GM12878 (cell line): ENCODE measurements at regions not wholly inside any gene's neighbourhood (a gene's known extent, or its start where the extent isn't known, plus 50 kb on each side); places are given as distances from the start of the nearest gene placed in this dataset.

Source experiments
- ATAC-seq: fragments of 200-7000 bp; cut with Tn5 transposase; 3 replicates; pipeline ENCODE4 v1.9.1; 2020; ENCODE audit warnings: mild to moderate bottlenecking, moderate library complexity
- BruUV-seq: library from RNA; stranded (reverse); fragments of 400-500 nt; replicated peaks from 2 replicates; lab custom pipeline; 2021; lab: Mats Ljungman, UMichigan
- CTCF ChIA-PET: fragments of 300-600 bp; sonication (Branson Sonifier 250); formaldehyde crosslinking; extraction: SDS; loops from one replicate; lab custom pipeline; 2021; ENCODE audit warnings: inconsistent platforms; lab: Yijun Ruan, JAX
- POLR2A ChIA-PET: fragments of 350-600 bp; formaldehyde crosslinking; extraction: SDS; loops from one replicate; lab custom pipeline; 2021; ENCODE audit warnings: inconsistent platforms; lab: Charles Lee
- RAD21 ChIA-PET: fragments of 300-600 bp; sonication (Branson Sonifier 250); formaldehyde crosslinking; loops from one replicate; lab custom pipeline; 2023; ENCODE audit warnings: antibody characterized with exemption; ENCODE audit not compliant: unreplicated experiment; lab: Charles Lee
- SMC1A ChIA-PET: fragments of 300-600 bp; sonication (Branson Sonifier 250); formaldehyde crosslinking; loops from one replicate; lab custom pipeline; 2023; ENCODE audit not compliant: unreplicated experiment, uncharacterized antibody; lab: Charles Lee
- DNase-seq: peaks from one replicate; pipeline ENCODE4 v3.0.0-alpha.2; 2011; ENCODE audit warnings: low read depth, low spot score
- FAIRE-seq: peaks from 3 replicates; lab custom pipeline; 2011; peaks lifted over from hg19 to GRCh38; lab: Jason Lieb, UNC
- H2AFZ ChIP-seq: 2 replicates; pipeline ENCODE4 v1.6.0; 2011; ENCODE audit warnings: low read depth, low read length, control low read depth; ENCODE audit not compliant: control insufficient read depth
- H3K27ac ChIP-seq: 2 replicates; pipeline ENCODE4 v1.5.1; 2011; ENCODE audit warnings: control low read depth; ENCODE audit not compliant: control insufficient read depth, insufficient read depth
- H3K27me3 ChIP-seq, 2 experiments: replicated peaks in 1 of 2; 2 replicates each; pipeline versions ENCODE4 v1.6.0 to v1.6.1; 2011; ENCODE audit warnings: low read length in 1 of 2; ENCODE audit not compliant: control insufficient read depth in 2 of 2, insufficient read depth in 2 of 2
- H3K36me3 ChIP-seq, 2 experiments: 2 replicates each; pipeline ENCODE4 v1.5.1; 2011; ENCODE audit warnings: low read length in 1 of 2; ENCODE audit not compliant: control insufficient read depth in 2 of 2, insufficient read depth in 2 of 2
- H3K4me1 ChIP-seq: 2 replicates; pipeline ENCODE4 v1.6.1; 2011; ENCODE audit warnings: mild to moderate bottlenecking, low read length, moderate library complexity, mixed read lengths; ENCODE audit not compliant: control insufficient read depth, insufficient read depth
- H3K4me2 ChIP-seq: 2 replicates; pipeline ENCODE4 v1.6.0; 2011; ENCODE audit warnings: control low read depth; ENCODE audit not compliant: control insufficient read depth, insufficient read depth
- H3K4me3 ChIP-seq: fragments of 200-600 bp; sonication (generic); 2 replicates; pipeline ENCODE4 v1.5.1; 2016
- H3K79me2 ChIP-seq: 2 replicates; pipeline ENCODE4 v1.6.0; 2011; ENCODE audit warnings: low read length; ENCODE audit not compliant: control insufficient read depth, insufficient read depth
- H3K9ac ChIP-seq: 2 replicates; pipeline ENCODE4 v1.8.0; 2011; ENCODE audit warnings: low read length, control low read depth, mixed read lengths; ENCODE audit not compliant: control insufficient read depth, insufficient read depth
- H3K9me3 ChIP-seq: replicated peaks from 3 replicates; pipeline ENCODE4 v1.5.1; 2011; ENCODE audit warnings: mild to moderate bottlenecking, low read length; ENCODE audit not compliant: control insufficient read depth, insufficient read depth
- H4K20me1 ChIP-seq: 2 replicates; pipeline ENCODE4 v1.6.0; 2011; ENCODE audit not compliant: control insufficient read depth, insufficient read depth
- CHD1 ChIP-seq: IDR thresholded peaks from 2 replicates; pipeline ENCODE4 v1.6.1; 2012; ENCODE audit warnings: low read depth, low read length, improper control_type of control experiment
- EZH2 ChIP-seq: IDR thresholded peaks from 2 replicates; pipeline ENCODE4 v1.6.1; 2012; ENCODE audit warnings: low read depth, mild to moderate bottlenecking, control low read depth, inconsistent platforms, low read length, borderline replicate concordance; ENCODE audit not compliant: control insufficient read depth
- HCFC1 ChIP-seq: fragments of 150-350 bp; IDR thresholded peaks from 2 replicates; pipeline ENCODE4 v1.6.1; 2014; ENCODE audit warnings: low read length
- HDGF ChIP-seq: fragments of 450-650 bp; IDR thresholded peaks from 2 replicates; pipeline ENCODE4 v1.6.1; 2016; ENCODE audit warnings: antibody characterized with exemption
- IRF3 ChIP-seq: fragments of 450-650 bp; IDR thresholded peaks from 2 replicates; pipeline ENCODE4 v1.6.1; 2014; ENCODE audit warnings: mild to moderate bottlenecking
- KAT2A ChIP-seq: conservative IDR thresholded peaks from 2 replicates; pipeline ENCODE4 v1.6.1; 2011; ENCODE audit warnings: low read depth, low read length; ENCODE audit not compliant: control insufficient read depth
- MYB ChIP-seq: fragments of 150-350 bp; IDR thresholded peaks from 2 replicates; pipeline ENCODE4 v1.6.1; 2014; ENCODE audit warnings: mild to moderate bottlenecking, low read depth, low read length, borderline replicate concordance
- PAX8 ChIP-seq: fragments of 450-650 bp; IDR thresholded peaks from 2 replicates; pipeline ENCODE4 v1.6.1; 2017; ENCODE audit warnings: mild to moderate bottlenecking, moderate library complexity
- RELB ChIP-seq: fragments of 450-650 bp; IDR thresholded peaks from 2 replicates; pipeline ENCODE4 v1.6.1; 2017; ENCODE audit warnings: low read depth, mild to moderate bottlenecking, moderate library complexity
- RFX5 ChIP-seq: IDR thresholded peaks from 2 replicates; pipeline ENCODE4 v1.6.1; 2011; ENCODE audit warnings: low read depth, low read length, improper control_type of control experiment
- SIN3A ChIP-seq: IDR thresholded peaks from 2 replicates; pipeline ENCODE4 v1.6.1; 2012; ENCODE audit warnings: low read depth, low read length, improper control_type of control experiment
- TBL1XR1 ChIP-seq: IDR thresholded peaks from 2 replicates; pipeline ENCODE4 v1.6.1; 2012; ENCODE audit warnings: low read depth, low read length, improper control_type of control experiment
- ZNF622 ChIP-seq: fragments of 450-650 bp; IDR thresholded peaks from 2 replicates; pipeline ENCODE4 v1.6.1; 2017; ENCODE audit warnings: mild to moderate bottlenecking, inconsistent platforms
- WGBS: methylation state at CpG from one replicate; pipeline ENCODE4 v1.1.6; 2016; ENCODE audit warnings: low lambda C conversion rate; ENCODE audit not compliant: insufficient replicate concordance, insufficient coverage; ENCODE audit errors: missing lambda C conversion rate; 5-methylcytosine and 5-hydroxymethylcytosine counted together
- in situ Hi-C: fragments of 300-500 bp; cut with MboI; formaldehyde crosslinking; loops from 9 replicates; pipeline ENCODE4 v1.14.3; 2018; ENCODE audit warnings: mixed read lengths
- intact Hi-C: fragments of 100-400 bp; cut with micrococcal nuclease; formaldehyde crosslinking; loops from one replicate; pipeline ENCODE4 v1.14.2; 2022; ENCODE audit not compliant: unreplicated experiment

GRCh38 chr11:100561323-100561722 lies 125.8 kb upstream of the ARHGAP42 start:
- intact Hi-C loops = no loop called here
- Histone ChIP-seq H3K79me2 (no peaks in the 10 kb centered on the region), H4K20me1 (no peaks in the 10 kb centered on the region), H3K4me1 (no peaks in the 10 kb centered on the region), H3K27me3 (no peaks in the 10 kb centered on the region; a peak in 1 of 4 replicates), H2AFZ (no peak overlapping the region), H3K36me3 (no peaks in the 10 kb centered on the region), H3K9me3 (no peaks in the 10 kb centered on the region), H3K9ac (no peak overlapping the region)
- ATAC-seq (no peak), DNase-seq (no peak), FAIRE-seq (no peak)
- in situ Hi-C loops = no loop called here
- TF ChIP-seq EZH2 (no peak), MYB (no peak), ZNF622 (no peak), KAT2A (no peak), HCFC1 (no peak), TBL1XR1 (no peak), RELB (no peak), HDGF (no peak), SIN3A (no peak), IRF3 (no peak), RFX5 (no peak), PAX8 (no peak), CHD1 (no peak)
- TF ChIP-seq, all 136 proteins: peak for 0
- Histone ChIP-seq H3K27ac (no peak overlapping the region), H3K4me2 (no peak overlapping the region), H3K4me3 (no peak overlapping the region)
- SMC1A ChIA-PET = no interaction called here
- RAD21 ChIA-PET = no interaction called here
- POLR2A ChIA-PET = no interaction called here
- 0% methylated on average over 1 of the region's 1 CpG for WGBS
- no TSS peak for BruUV-seq
- CTCF ChIA-PET = no interaction called here
